Fibroblast of upper back skin (primary cell): ENCODE measurements at regions not wholly inside any gene's neighbourhood (a gene's known extent, or its start where the extent isn't known, plus 50 kb on each side); places are given as distances from the start of the nearest gene placed in this dataset.
"Not testable (repeated sequence)": the region's sequence is repeated elsewhere in the genome, so short reads cannot be mapped to it uniquely, and the experiment has no call there.

Source experiments
- DNase-seq: peaks from one replicate; pipeline ENCODE4 v3.0.0-alpha.2; 2013

DNA sequence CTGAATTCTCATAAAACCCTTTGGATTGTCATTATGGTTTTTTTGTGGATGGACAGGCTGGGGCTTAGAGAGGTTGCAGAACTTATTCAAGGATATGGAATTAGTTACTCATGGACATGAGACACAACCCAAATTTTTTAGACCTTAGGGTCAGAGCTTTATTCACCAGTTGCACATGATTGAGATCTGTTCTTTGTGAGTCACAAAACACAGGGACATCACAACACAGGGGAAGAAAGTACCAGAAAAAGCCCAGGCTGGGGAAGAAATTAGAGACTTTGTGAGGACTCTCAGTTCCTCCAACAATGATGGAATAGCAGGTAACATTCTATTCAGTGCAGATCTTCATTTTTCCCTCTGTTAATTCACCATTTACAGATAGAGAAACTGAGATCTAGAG is 602.4 kb upstream of the CPEB2 start:
- no peak for DNase-seq

- DNase-seq: no peak
These were observed 602.0 kb upstream of the CPEB2 start for GRCh38 chr4:14400307-14400706.

DNA sequence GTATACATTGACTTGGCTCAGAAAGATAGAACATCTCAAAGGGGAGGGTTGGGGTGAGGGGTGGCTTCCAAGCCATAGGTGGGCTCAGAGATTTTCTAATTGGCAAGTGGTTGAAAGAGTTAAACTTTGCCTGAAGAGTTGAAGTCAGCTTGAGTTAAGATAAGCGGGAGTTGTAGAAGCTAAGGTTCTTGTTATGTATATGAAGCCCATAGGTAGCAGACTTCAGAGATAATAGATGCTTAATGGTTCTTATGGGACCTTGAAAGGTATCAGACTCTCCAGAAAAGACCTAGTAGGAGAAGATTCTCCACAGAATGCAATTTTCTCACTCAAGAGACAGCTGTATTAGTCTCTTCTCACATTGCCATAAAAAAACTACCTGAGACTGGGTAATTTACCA is 599.1 kb upstream of the CPEB2 start:
- no peak for DNase-seq

DNA sequence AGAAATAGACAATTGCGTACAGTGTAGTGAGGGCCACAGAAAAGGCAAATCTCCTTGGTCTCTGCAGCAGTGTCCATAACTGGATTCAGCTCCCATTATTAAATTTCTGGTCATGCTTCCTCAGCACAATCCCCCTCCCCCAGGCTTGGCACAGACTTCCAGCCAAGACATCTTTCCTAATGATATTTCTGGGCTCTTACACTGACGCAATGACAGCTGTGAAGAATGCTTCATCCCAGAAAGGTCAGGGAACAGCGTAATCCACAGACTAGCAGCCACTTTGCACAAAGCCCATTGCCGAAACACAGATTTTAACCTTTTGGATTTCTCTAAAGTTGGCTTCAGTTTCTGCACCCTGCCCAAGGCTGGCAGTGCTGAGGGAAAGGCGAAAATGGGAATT is 597.6 kb upstream of the CPEB2 start:
- peak; percentile 25 for DNase-seq

GRCh38 chr4:14410516-14410915 is 591.8 kb upstream of the CPEB2 start:
- DNase-seq: no peak

GRCh38 chr4:14415146-14415545 is 587.1 kb upstream of the CPEB2 start:
- DNase-seq: peak; percentile 9

- no peak for DNase-seq
These were observed 582.8 kb upstream of the CPEB2 start for GRCh38 chr4:14419516-14419915.

DNA sequence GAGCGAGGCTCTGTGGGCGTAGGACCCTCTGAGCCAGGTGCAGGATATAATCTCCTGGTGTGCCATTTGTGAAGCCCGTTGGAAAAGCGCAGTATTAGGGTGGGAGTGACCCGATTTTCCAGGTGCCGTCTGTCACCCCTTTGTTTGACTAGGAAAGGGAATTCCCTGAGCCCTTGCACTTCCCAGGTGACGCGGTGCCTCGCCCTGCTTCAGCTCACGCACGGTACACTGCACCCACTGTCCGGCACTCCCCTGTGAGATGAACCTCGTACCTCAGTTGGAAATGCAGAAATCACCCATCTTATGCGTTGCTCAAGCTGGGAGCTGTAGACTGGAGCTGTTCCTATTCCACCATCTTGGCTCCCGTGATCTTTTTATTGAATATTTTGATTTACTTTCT is 576.0 kb upstream of the CPEB2 start:
- DNase-seq: not testable (repeated sequence)

- DNase-seq: peak; percentile 17
These were observed 574.2 kb upstream of the CPEB2 start for GRCh38 chr4:14428125-14428524.

DNA sequence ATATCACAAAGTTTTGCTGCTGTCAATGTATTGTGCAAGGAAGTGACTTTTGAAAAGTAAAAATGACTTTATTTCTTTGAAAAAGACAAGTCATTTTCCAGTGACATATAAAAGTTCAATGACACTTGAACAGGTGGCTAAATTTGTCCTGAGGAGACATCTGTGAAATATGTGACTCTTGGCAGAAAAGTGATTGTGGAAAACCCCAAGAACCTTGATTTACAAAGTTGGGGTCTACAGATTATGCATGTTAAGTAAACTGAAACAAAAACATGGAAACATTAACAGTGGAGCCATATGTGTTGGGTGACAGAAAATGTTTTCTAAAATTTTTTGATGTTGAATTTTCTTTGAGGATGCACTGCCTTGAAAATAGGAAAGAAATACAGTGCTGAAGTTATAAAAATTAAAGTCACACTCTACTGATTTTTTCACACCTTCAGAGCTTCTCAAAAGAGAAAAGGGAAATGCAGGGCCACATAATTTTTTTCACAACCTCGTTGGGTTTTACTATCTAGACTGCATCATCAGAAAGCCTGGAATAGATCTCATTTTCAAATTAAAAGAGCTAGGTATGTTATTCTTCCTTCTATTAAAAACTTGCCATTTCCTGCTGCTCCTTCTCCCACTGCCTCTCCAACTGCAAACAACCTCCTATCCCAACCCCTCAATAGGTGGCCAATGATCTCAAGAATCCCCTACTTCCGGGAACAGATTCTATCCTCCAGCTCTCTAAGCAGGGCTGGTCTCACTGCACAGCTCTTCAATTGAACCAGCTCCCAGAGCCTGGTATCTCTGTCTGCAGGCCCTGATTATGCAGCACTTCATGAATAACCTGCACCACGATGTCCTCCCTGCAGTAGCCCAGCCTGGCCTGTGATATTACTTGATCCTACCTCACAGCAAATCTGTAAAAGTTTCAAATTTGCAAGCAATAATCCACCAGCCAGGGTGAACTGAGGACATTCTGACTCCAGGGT is 570.8 kb upstream of the CPEB2 start:
- no peak for DNase-seq

DNA sequence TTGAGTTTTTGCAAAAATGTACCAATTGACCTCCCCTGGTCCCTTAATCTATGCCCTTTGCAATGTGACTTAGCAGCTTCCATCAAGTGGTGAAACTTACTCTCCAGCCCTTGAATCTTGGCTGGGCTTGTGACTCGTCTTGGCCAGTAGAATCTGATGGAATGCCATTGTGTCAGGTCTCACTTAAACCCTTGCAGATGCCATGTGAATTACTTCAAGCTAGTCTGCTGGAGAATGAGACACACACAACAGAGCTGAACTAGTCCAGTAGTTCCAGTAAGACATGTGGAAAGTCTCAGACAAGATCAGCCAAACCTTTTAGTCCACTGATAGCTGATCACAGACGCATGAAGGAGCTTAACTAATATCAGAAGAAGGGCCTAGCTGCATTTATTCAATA is 567.8 kb upstream of the CPEB2 start:
- DNase-seq: no peak

- no peak for DNase-seq
These were observed 567.4 kb upstream of the CPEB2 start for GRCh38 chr4:14434916-14435315.

- DNase-seq: no peak
These were observed 560.7 kb upstream of the CPEB2 start for GRCh38 chr4:14441561-14441960.

DNA sequence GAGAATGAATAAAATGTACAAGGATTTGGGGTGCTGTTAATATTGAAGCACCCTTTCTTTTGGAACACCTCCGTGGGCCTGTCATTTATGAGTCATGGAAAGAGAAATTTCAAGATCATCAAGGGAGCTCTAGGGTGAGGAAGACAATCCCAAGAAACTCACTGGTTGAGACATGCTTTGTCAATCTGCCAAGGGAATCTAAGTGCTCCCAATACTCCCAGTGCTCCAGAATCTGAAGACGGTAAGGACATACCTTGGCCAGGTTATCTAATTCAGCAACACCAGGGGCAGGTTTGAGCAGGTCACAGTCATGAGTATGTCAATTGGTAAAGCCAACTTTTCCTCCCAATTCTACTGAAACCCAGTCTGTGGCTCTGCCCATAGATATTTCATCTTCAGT is 556.4 kb upstream of the CPEB2 start:
- no peak for DNase-seq

GRCh38 chr4:14446311-14446710 is 556.0 kb upstream of the CPEB2 start:
- DNase-seq: no peak

- no peak for DNase-seq
These were observed 555.4 kb upstream of the CPEB2 start for GRCh38 chr4:14446904-14447303.

DNA sequence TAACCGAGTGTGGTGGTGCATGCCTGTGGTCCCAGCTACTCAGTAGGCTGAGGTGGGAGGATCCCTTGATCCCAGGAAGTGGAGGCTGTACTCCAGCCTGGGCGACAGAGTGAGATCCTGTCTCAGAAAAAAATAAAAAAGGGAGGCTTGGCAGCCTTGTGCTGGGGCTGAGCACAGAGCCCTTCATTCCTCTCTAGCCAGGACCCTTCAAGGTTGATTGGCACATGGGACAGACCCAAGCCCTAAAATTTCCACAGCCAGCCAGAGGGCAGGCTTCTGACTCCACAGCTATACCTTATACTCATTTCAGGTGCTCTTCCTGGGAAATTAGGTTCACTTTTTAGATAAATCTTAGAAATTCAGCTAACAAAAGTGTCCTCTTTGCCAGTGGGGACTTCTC is 553.0 kb upstream of the CPEB2 start:
- DNase-seq: no peak

GRCh38 chr4:14452001-14452400 is 550.3 kb upstream of the CPEB2 start:
- DNase-seq: no peak

- no peak for DNase-seq
These were observed 549.5 kb upstream of the CPEB2 start for GRCh38 chr4:14452764-14453163.

DNA sequence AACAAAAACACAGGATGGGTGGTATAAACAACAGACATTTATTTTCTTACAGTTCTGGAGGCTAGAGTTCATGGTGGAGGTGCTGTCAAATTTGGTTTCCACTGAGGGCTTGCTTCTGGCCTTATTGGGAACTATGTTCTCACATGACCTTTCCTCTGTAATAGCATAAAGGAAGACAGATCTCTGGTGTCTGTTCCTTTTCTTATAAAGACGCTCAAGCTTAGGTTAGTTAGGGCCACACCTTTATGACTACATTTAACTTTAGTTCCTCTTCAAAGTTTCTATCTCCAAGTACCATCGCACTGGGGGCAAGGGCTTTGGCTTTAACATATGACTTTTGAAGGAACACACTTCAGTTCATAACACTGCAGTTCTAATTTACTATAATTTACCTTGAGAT is 543.8 kb upstream of the CPEB2 start:
- no peak for DNase-seq

GRCh38 chr4:14465057-14465456 is 537.2 kb upstream of the CPEB2 start:
- no peak for DNase-seq

DNA sequence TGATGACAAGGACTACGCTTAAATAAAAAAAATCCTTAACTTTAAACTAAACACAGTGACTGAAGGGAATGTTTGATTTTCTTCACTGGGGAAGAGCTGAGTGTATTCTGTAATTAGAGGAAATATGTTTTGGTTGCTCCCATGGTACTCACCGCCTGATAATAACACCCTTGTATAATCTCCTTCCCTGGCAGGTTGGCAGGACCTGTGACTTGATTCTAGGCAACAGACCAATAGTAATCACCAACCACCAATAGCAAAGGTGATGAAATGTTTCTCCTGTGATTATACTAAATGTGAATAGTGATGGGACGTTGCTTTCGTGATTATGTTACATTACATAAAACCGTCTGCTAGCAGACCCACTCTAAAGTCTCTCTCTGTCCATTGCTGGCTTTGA is 536.8 kb upstream of the CPEB2 start:
- DNase-seq: no peak

DNA sequence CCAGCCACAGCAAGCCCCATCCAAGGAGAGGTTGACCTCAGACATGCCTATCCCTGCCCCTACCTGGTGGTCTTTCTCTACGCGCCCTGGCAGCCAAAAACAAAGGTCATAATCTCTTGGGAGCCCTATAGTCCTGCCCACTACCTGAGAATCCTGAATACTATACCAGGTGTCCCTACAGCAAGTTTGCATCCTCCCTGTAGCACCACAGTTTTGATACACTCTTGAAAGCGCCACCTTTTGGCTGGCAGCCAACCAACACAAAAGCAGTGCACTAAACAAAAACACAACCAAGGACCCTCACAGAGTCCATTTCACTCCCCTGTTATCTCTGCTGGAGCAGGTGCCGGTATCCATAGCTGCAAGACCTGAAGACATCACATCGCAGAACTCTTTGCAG is 523.8 kb upstream of the CPEB2 start:
- DNase-seq: no peak

DNA sequence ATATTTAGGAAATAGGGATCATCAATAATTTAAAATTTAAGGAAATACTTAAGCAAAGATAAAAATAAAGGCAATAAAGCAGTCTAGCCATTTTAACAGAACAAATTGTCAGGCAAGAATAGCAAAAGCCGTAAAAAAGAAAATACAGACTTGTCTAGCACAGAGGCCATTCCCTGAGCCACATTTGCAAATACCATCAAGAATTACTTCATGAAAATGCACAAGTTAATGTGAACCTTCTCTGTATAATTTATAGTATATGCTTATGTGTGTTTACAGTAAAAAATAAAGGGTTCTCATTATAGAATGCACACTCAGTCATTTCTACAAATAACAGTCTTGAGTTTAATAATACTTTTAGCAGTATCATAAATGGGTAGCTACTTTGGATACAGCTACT is 505.9 kb upstream of the CPEB2 start:
- DNase-seq: no peak

- no peak for DNase-seq
These were observed 505.3 kb upstream of the CPEB2 start for GRCh38 chr4:14496969-14497368.
